Right lobe of liver (tissue), 6 donors: ENCODE measurements at regions not wholly inside any gene's neighbourhood (a gene's known extent, or its start where the extent isn't known, plus 50 kb on each side); places are given as distances from the start of the nearest gene placed in this dataset.

Source experiments
- ATAC-seq, 4 donors: fragments of 200-7000 bp; cut with Tn5 transposase; one replicate each; pipeline ENCODE4 v1.9.1; 2020; ENCODE audit warnings: mild to moderate bottlenecking in 4 of 4, moderate library complexity in 4 of 4
- DNase-seq, 3 donors: peaks; one replicate each; pipeline ENCODE4 v3.0.0-alpha.2; 2020
- H3K27ac ChIP-seq, 3 donors: fragments of 200-600 bp; one replicate each; pipeline ENCODE4 v1.8.0; 2022
- H3K27me3 ChIP-seq, 2 donors: fragments of 200-600 bp; one replicate each; pipeline ENCODE4 v1.8.0; 2022
- H3K36me3 ChIP-seq, 4 donors: fragments of 200-600 bp; sonication (generic) in 1 of 4; one replicate each; pipeline versions ENCODE4 v1.5.1 to v1.8.0; 2017 to 2022; ENCODE audit warnings: control low read depth in 1 of 4
- H3K4me1 ChIP-seq, 4 donors: fragments of 200-600 bp; sonication (generic) in 1 of 4; one replicate each; pipeline versions ENCODE4 v1.5.1 to v1.8.0; 2017 to 2022; ENCODE audit warnings: control low read depth in 1 of 4
- H3K4me3 ChIP-seq, 3 donors: fragments of 200-600 bp; one replicate each; pipeline ENCODE4 v1.8.0; 2022
- H3K9me3 ChIP-seq, 4 donors: fragments of 200-600 bp; sonication (generic) in 1 of 4; one replicate each; pipeline versions ENCODE4 v1.5.1 to v1.8.0; 2017 to 2022; ENCODE audit warnings: control low read depth in 1 of 4
- CTCF ChIP-seq, 4 donors: fragments of 200-600 bp in 3 of 4; fragments of 450-650 bp in 1 of 4; IDR thresholded peaks; one replicate each; pipeline versions ENCODE4 v1.5.1 to v1.8.0; 2016 to 2022; ENCODE audit warnings: antibody characterized with exemption in 4 of 4, mild to moderate bottlenecking in 2 of 4
- POLR2A ChIP-seq: fragments of 450-650 bp; IDR thresholded peaks from one replicate; pipeline ENCODE4 v1.6.1; 2017; ENCODE audit warnings: antibody characterized with exemption, mild to moderate bottlenecking
- WGBS: methylation state at CpG from one replicate; pipeline ENCODE4 v1.1.6; 2018; ENCODE audit warnings: low coverage, low lambda C conversion rate; ENCODE audit not compliant: insufficient coverage; ENCODE audit errors: missing lambda C conversion rate; 5-methylcytosine and 5-hydroxymethylcytosine counted together
- intact Hi-C, 2 donors: fragments of 100-400 bp; cut with DNase I; formaldehyde crosslinking; loops; one replicate each; pipeline versions ENCODE4 v1.11.2 to v1.14.1; 2022
- donor health status: DM: no; HTN: yes; CAD: no.
- donor health status: DM: no; HTN: no; CAD: no.
- donor health status: DM: no; HTN: no; CAD: no.
- donor health status: DM: no; HTN: yes; CAD: no.
- donor health status: DM: no; HTN: yes; CAD: no.

GRCh38 chr10:81177651-81178244 is 640.0 kb downstream of the SH2D4B start:
- Histone ChIP-seq H3K36me3 (no peaks in the 10 kb centered on the region), H3K4me3 (no peak overlapping the region), H3K4me1 (no peaks in the 10 kb centered on the region), H3K27ac (no peak overlapping the region), H3K27me3 (no peaks in the 10 kb centered on the region), H3K9me3 (no peaks in the 10 kb centered on the region)
- no peak for DNase-seq
- no peak for ATAC-seq
- intact Hi-C loops: no loop called here
- no peak for TF ChIP-seq CTCF (IDR thresholded peaks at IDR 0.05)
- no peak for TF ChIP-seq POLR2A
- WGBS: 71% methylated on average over 6 of the region's 6 CpGs

GRCh38 chr10:81179324-81179723 is 641.6 kb downstream of the SH2D4B start:
- Histone ChIP-seq H3K4me3 (no peak overlapping the region), H3K4me1 (no peaks in the 10 kb centered on the region), H3K27ac (no peak overlapping the region), H3K9me3 (no peaks in the 10 kb centered on the region), H3K36me3 (no peaks in the 10 kb centered on the region), H3K27me3 (no peaks in the 10 kb centered on the region)
- TF ChIP-seq CTCF (IDR thresholded peaks at IDR 0.05) (no peak), POLR2A (no peak)
- WGBS: 54% methylated on average over 3 of the region's 3 CpGs
- intact Hi-C loops: no loop called here
- ATAC-seq: no peak
- DNase-seq: no peak

GRCh38 chr10:81179805-81180452 is 642.2 kb downstream of the SH2D4B start:
- WGBS: 34% methylated on average over 6 of the region's 6 CpGs
- Histone ChIP-seq H3K27ac (no peak overlapping the region), H3K36me3 (no peaks in the 10 kb centered on the region), H3K4me3 (no peak overlapping the region), H3K9me3 (no peaks in the 10 kb centered on the region), H3K4me1 (no peaks in the 10 kb centered on the region), H3K27me3 (no peaks in the 10 kb centered on the region)
- DNase-seq (no peak), ATAC-seq (peak; percentile 57 to 78 (median 62))
- TF ChIP-seq CTCF (IDR thresholded peaks at IDR 0.05) (peak; percentile 35 to 49 (median 46)), POLR2A (no peak)
- intact Hi-C loops: no loop called here

DNA sequence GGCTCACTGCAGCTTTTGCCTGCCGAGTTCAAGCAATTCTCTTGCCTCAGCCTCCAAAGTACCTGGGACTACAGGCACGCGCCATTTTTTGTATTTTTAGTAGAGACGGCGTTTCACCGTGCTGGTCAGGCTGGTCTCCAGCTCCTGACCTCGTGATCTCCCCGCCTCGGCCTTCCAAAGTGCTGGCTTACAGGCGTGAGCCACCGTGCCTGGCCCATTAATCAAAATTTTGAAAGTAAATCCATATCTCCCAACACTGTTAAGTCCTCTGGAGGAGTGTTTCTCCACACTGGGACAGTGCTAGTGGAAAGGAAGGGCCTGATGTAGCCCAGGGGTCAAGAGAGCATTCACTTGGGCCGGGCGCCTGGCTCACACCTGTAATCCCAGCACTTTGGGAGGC is 644.6 kb downstream of the SH2D4B start:
- H3K9me3 ChIP-seq: no peaks in the 10 kb centered on the region
- DNase-seq: no peak
- H3K27me3 ChIP-seq: no peaks in the 10 kb centered on the region
- H3K4me3 ChIP-seq: no peak overlapping the region
- no peak for ATAC-seq
- intact Hi-C loops: no loop called here
- no peak for TF ChIP-seq CTCF (IDR thresholded peaks at IDR 0.05)
- no peak for TF ChIP-seq POLR2A
- H3K4me1 ChIP-seq: no peaks in the 10 kb centered on the region
- no peaks in the 10 kb centered on the region for H3K36me3 ChIP-seq
- H3K27ac ChIP-seq: no peak overlapping the region
- 80% methylated on average over 11 of the region's 13 CpGs for WGBS
